T-helper 2 cell treated with Interferon-gamma antibody and Interleukin-4, amounts not matched to agents 100 ng/mL and 5 ng/mL, for 36 hours (primary cell): ENCODE measurements at regions not wholly inside any gene's neighbourhood (a gene's known extent, or its start where the extent isn't known, plus 50 kb on each side); places are given as distances from the start of the nearest gene placed in this dataset.

Experiments
- intact Hi-C: fragments of 100-400 bp; cut with micrococcal nuclease; formaldehyde crosslinking; loops from one replicate; pipeline ENCODE4 v1.15.1; 2023

DNA sequence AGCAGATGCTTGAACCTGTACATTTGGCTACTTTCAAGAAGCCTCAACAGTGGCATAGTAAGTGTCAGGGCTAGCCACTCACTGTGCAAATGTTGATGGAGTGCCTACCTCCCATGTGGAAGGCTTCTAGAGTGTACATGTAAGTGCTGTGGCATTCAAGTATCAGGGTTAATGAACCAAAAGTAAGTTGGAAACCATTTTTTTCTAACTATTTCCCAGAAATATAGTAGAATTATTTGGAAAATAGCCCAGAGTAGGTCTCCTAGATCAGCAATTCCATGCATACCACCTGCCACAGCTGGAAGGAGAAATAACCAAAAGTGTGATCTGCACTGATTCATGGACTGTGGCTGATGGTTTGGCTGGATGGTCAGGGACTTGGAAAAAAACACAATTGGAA is 53.3 kb downstream of the FOXD1 start:
- intact Hi-C loops: no loop called here

DNA sequence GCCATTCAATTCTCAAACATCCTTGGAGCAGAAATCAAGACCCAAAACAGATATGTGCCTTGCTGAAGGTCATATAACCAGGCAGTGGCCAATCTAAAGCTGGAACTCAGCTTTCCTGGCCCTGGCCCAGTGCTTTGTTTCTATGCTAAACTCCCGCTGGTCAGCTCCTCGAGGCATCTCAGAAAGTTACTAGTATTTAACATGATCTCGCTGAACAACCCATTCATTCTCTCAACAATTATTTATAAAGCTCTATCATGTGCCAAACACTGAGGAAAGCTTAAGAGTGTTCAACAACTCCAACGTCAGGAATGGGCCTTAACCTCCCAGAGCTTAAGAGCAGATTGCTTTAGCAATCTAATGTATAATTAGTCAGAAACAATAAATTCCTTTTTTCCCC is 54.0 kb downstream of the FOXD1 start:
- intact Hi-C loops: no loop called here

DNA sequence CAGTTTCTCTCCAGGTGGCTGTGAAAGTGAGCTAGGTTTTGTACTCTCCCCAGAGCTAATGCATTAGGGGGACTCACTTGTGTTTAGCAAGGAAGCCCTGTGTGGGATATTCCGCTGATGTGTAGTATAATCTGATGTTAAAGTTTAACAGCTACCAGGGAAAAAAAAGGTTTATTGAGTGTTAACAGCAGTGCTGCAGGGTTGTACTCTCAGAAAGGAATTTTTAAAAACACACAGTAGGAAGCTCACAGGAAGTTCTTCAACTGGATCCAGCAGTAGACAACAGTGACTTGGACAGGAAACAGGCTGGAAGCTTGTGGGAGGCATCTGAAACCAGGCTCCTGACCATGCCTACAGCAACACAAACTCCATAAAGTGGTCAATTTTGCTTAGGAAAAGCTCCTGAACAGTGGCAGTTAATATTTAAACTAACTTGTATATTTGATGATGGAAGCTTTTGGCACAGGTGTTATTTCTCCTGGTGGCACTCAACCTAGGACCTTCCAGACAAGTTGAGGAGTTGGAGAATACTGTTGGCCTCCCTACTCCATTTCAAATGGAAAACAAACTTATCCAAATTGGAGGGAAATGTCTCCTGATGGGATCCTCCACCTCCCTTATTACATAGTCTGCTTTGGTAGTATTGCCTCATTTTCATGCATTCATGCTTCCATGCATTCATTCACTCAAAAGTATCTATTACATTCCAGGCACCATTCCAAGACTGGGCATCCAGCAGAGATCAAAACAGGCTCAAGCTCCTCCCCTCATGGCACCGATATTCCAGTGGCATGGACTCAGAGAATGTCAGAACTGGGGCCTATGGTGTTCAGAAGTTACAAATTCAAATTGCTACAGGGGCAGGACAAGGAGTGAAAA is 54.7 kb downstream of the FOXD1 start:
- intact Hi-C loops: no loop called here

DNA sequence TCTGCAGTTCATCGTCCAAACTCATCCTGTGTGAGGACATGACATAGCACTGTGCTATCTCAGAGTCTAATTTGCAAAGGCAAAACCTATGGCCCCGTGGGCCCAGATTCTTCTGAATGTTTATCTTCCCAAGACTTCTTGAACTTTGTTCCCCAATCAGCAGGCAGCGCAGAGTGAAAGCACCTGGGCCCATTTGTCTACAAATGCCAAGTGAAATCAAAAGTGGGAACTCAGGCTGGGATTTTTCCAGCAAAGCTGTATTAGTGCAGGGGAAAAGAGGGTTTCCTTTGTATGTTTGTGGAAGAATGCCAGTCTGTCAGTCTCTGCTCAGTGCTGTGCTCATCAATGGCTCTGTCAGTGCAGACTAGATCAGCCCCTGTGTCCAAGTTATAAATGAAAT is 55.8 kb downstream of the FOXD1 start:
- intact Hi-C loops: no loop called here

DNA sequence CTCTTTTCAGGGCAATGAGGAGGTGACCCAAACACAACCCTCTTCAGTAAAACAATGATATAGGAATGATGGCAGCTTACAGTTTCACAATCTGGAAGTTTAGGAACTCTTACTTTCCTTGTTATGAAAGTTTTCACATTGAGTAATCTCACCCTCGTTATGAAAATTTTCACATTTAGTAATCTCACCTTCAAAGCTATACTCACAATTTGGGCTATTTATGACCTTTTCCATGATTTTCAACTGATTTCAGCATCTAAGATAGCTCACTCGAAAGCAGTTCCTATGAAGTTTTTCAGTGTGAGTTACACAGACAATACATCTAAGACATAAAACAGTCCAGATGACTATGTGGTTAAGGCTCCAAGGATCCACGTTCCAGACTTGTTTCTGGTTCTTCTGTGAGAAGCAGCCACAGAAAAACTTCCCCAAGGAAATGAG is 57.1 kb downstream of the FOXD1 start:
- intact Hi-C loops: no loop called here

DNA sequence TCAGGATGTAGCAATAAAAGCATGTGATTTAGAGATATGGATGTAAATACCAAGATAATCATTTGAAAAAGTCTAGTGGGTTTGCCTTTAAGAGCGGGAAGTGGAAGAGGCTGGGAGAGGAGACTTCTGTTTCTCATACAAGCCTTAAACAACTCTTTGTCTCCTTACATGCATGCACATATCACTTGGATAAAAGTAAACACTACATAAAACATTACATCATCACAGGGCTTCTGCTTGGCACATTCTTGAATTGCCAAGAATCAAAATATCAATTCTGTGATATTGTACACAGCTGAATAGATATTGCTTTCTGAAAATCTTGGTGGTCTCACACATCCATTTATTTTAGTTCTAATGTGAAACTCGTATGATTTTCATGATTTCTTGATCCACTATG is 57.6 kb downstream of the FOXD1 start:
- intact Hi-C loops: no loop called here

DNA sequence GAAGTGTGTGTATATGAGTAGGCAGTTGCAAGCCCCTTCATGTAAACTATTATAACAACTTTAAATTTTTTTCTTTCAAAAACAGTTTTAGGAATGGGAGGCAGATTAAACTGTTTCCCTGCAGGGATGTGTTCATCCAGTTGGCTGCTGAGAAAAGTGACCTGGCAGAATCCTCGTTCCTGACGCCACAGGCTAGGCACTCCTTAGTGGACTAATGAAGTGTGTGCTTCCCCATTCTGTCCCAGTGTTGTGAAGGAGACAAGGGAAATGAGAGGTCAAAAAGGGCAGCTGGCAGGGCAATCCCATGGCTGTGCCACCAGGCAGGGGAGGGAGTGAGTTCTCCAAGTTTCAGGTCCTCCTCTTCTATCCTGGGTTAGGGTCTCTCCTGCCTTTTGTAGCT is 59.8 kb downstream of the FOXD1 start:
- intact Hi-C loops: no loop called here

DNA sequence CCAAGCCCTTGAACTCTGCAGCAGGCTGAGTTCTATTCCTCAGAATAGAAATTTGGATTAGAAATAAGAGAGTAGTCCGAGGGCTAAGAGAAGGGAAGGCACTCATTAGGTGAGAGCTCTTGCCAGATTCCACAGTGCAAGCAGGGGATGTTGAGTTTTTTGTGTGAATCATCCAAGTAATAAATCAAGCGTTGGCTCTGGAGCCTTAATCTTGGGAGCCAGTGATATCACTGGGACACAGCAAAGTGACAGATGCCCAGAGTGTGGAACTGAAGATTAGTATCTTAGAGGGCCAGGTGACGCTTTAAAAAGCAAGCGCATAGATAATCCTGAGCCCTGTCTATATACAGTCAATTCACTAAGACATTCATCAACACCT is 60.3 kb downstream of the FOXD1 start:
- intact Hi-C loops: no loop called here

DNA sequence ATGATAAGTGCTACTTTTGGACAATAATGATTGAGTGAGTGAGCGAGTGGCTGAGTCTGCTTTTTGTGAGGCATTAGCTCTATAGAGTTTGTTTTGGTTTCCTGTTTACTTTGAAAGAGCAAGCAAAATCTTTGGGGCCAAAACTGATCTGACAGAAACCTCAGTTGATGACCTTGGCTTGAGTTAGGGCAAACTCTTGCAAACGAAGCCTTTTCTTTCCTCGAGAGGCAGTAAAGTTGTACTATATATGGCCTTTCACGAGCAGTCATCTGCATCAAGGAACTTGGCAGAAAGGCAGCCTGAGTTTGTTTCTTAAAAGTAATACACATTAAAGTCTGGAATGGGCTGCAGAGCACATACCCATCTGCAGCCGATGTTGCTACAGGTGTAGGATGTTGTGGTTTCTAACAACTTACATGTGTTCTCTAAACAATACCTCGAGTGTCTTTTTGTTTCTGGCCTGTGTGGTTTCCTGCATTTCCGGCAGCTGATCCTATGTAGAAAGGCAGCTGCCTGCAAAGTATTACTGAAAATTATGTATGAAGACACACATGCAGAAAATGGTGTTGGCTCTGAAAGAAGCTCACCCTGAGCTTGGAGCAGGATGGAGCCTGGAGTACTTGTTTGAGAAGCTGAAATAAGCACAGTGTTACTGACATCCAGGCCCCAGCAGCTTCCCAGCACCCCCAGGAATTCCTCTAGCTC is 60.8 kb downstream of the FOXD1 start:
- intact Hi-C loops: loop anchor here (1.0 kb wide), 1 partner anchor 110 kb away; no protein-coding TSS in a partner anchor

DNA sequence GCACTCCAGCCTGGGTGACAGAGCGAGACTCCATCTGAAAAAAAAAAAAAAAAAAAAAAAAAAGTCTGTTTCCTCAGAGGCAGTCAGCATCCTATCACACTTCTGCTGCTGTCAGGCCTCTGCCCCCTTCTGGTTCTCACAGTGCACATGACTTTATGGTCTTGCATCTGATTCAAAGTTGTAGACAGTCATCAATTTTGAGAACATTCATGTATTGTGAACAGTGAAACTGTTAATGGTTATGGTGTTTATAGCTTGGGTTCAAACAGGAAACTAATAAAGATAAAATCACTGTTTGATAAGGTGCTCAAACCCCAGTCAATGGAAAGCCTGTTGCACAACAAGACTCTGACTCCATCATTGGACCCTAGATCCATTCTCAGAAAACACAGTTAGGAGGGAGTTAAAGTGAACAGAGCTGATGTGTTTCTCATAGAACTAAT is 61.4 kb downstream of the FOXD1 start:
- intact Hi-C loops: loop anchor here (1.0 kb wide), 1 partner anchor 110 kb away; no protein-coding TSS in a partner anchor

DNA sequence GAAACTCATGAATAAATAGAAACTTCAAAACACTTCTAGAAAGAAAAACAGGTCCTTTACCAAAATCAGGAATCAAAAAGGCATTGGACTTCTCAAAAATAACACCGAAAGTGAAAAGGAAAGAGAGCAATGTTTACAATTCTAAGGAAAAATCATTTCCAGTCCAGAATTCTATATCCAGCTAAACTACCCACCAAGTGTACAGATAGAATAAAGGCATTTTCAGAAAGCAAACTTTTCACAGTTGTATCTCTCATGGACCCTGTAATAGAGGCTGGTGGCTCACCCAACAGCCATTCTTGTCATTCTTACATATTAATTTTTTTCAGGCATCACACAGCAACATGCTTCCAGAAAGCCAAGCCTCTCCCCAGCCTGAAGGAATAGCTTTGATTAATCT is 63.7 kb downstream of the FOXD1 start:
- intact Hi-C loops: no loop called here

DNA sequence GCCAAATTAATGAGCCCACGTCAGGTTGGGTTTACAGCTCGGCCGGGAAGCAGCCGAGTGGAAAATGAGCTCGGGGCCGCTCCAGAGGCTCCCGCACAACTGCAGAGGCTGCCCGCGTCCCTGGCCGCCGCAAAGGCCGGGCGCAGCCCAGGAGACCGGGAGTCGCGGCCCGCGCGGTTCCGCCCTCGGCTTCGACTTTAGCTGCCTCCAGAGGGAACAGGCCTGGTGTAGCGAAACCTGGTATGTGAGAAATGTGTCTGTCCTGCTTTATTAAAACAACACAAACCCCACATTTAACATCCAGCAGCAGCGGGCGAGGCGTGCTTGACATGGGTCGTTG is 66.2 kb downstream of the FOXD1 start:
- intact Hi-C loops: no loop called here

DNA sequence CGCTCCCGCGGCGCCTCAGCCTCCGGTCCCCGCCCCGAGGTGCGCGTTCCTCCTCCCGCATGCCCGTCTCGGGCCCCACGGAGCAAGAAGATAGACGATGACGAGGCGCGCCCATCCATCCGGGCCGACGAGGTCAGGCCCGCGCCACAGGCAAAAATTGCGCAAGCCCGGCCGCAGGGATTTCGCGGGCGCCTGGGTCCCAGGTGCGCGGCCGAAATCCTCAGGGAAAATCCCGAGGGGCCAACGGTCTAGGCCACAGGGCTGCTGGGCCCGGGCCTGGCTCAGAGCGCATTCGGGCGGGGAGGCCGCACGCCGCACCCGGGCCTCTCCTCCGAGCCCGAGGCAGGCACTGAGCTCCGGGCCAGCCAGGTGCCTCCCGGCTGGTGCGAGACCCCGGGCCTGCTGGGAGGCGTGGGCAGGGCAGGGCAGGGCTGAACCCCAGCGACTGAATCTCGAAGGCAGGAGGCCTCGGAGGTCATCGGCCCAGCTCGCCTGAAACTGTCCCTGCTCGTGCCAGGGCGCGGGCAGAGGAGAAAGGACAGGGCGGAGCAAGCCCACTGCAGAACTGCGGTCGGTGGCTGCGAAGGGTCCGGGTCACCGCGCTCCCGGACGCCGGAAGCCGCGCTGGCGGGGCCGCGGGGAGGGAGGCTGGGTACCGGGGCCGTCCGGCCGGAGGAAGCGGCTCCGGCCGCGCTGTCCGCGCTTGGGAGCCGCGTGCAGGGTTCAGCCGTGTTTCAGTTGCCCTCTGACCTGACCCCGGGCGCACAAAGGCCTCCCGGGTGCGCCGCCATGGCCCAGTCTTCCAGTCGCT is 66.8 kb downstream of the FOXD1 start:
- intact Hi-C loops: loop anchor here (2.0 kb wide), 1 partner anchor 67 kb away; the partner anchor contains the start of gene FOXD1

DNA sequence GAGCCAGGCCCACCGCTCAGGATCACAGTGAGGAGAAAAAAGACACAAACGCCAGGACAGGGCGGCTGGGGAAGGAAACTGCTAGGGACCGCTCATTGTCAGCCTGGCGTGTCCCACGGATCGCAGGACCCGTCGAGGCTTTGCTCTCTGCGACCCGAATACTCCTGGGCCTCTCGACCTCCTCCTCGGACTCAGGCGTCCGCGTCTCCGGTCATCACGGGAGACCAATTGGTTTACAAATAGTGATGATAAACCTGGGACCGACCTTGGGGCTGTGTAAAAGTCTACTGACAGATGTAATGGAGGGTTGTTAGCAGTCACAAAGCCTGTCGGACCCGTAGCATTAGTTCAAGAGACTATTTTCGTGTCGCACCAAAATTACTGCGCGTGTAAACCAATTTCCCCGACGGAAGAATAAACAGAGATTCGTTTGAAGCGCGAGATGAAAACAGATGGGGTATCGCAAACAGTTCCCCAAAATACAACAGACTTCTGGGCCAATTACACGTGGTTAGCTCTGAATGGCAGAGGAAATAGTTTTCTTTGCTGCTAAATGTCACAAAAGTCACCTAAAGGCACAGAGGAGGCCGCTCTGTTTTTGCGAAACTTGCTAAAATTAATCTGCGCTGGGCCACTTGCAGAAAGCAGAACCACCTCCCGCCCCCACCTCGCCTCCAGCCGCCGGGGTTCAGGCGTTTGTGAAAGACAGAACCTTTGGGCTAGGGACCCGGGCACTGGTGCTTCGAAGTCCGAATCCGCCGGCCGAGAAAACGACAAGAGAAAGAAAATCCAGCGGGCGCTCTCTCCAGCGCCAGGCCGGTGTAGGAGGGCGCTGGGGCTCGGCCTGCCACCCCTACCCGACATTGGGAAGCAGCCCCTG is 67.6 kb downstream of the FOXD1 start:
- intact Hi-C loops: loop anchor here (1.0 to 2.0 kb wide), 2 partner anchors 68 to 82 kb away; partner anchors contain the start of gene FOXD1

DNA sequence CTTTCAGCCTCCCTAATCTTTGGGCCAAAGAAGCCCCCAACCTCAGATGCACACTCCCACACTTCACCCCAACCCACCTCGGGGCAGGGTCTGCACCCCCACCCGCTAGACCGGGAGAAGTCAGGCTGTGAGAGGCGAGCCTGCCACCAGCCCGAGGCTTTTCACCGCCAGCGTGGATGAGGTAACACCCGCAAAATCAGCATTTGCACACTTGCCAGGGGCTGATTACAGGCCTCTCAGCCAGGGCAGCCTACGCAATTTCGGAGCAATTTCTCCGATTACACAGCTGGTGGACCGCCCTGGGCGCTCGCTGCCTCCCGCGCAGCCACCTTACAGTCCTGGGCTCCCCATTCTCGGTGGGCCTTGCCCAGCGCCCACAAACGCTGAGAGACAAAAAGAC is 68.5 kb downstream of the FOXD1 start:
- intact Hi-C loops: loop anchor here (1.0 to 2.0 kb wide), 2 partner anchors 69 to 81 kb away; partner anchors contain the start of gene FOXD1

DNA sequence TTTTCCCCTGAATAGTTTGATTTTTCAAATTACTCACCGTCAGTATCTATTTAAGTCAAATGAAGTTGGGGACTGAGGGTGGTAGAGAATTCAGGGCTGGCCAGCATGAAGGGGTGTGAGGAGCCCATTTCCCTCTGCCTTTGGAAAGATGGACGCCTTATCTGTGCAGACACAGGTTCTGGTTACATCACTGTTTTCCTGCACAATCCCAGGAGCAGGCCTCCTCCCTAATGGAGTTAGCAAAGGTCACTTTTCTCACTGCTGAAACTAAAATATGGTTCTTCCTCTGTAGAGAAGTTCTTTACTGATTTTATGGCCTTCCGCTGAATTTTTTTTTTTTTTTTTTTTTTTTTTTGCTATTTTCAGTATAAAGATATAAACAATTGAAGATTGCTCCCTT is 69.1 kb downstream of the FOXD1 start:
- intact Hi-C loops: no loop called here

DNA sequence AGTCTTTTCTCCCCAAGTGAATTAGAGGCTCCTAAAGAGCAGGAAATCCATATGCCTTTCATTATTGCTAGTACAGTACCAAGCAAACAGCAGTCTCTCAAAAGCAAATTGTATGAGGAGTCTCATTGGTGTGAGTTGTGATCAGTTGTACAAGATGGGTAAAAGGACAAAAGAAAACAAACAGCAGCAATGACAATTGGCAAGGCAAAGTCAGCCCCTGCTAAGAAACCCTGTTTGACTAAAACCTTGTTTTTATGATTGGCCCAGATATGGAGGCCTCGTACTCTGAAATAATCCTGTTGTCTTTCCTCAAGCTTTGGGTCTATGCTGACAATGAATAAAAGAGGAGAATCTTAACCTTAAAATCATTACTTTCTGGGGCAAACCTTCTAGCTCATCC is 69.8 kb downstream of the FOXD1 start:
- intact Hi-C loops: no loop called here

DNA sequence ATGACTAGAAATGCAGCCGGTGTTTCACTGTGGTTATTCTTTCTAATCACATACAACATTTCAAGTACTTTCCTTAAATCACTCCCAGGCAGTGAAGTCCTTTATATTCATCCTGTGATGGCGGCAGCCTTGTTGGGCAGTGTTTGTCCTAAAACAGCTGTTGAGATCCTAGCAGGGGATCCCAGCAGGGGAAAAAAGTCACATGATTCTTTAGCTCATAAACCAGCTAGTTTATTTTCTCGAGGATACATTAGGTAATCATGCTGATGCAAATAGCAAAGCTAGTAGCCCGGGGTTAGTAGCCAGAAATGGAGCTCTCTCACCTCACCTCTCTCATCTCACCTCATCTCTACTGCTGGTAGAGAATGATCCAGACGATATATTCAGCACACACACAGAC is 70.5 kb downstream of the FOXD1 start:
- intact Hi-C loops: no loop called here

DNA sequence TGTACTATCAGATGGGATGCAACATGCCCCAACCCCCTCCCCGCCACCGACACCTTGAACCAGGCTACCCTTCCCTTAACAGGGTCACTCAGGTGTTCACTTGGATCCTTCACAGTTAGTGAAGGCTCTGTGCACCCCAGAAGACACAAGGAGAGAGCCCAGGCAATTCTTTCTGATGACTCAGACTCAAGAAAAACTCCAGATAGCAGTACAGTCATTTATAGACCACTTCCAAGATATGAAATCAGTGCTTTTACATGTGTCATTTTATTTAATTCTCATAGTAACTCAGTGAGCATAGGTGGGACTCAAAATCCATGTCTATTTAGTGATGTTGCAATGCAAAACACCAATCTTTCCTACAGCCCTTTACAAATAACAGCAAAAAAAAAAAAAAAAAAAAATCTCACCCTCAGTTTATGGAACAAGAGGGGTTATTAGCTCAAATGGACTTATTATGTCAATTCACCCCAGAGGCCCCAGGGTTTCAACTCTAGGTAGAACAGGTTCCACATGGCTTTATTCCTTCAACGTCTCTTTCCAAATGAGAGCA is 71.9 kb downstream of the FOXD1 start:
- intact Hi-C loops: no loop called here

DNA sequence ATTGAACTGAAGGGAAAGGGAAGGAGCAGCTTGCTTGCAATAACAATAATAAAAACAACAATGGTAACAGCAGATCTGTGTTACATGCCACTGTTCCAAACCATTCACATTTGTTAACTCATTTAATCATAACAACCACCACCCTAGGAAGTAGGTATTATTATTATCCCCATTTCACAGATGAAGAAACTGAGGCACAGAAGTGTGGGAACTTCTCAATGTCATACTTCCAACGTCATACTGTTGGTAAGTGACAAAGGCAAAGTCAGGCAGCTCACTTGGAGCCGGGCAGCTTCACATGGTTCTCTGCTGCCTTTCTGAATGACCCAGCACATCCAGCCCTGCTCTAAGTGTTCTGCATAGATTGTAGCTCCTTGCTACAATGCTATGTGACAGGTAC is 72.6 kb downstream of the FOXD1 start:
- intact Hi-C loops: no loop called here
